Anterior cingulate cortex (tissue), 58 donors: ENCODE measurements at regions not wholly inside any gene's neighbourhood (a gene's known extent, or its start where the extent isn't known, plus 50 kb on each side); places are given as distances from the start of the nearest gene placed in this dataset.
"Not testable (repeated sequence)": the region's sequence is repeated elsewhere in the genome, so short reads cannot be mapped to it uniquely, and the experiment has no call there.

ENCODE experiments used
- DNase-seq, 58 donors: peaks; one replicate each; lab custom pipeline; 2025; lab: John Stamatoyannopoulos, UW

- DNase-seq = no peak
Observed at GRCh38 chr4:123127875-123128274, 205.5 kb upstream of the NUDT6 start.

- DNase-seq = no peak
Observed at GRCh38 chr4:123133397-123134050, 211.1 kb upstream of the NUDT6 start.

DNA sequence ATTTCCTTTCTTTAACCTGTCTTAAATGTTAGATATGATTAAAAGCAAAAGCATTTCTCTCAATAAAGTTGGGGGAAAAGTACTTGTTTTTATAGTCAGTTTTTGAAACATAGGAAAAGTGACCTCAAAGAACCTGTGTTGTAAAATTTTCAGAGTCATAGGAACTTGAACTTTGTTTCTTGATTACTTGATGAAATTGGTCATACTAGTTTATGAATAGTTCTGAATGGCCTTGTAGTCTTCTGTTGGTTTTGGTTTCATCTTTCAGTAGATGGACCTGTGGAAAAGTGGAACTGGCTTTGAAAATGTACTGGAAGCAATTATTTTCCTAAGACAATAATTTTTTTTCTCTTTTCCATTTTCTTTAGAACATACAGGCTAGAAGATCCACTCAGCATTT is 222.2 kb upstream of the NUDT6 start:
- DNase-seq = no peak

- DNase-seq = no peak
Observed at GRCh38 chr4:123158576-123158975, 236.2 kb upstream of the NUDT6 start.

GRCh38 chr4:123159479-123159878 is 237.1 kb upstream of the NUDT6 start:
- DNase-seq = no peak

- no peak for DNase-seq
Observed at GRCh38 chr4:123162859-123163258, 233.7 kb upstream of the SPRY1 start.

- DNase-seq = no peak
Observed at GRCh38 chr4:123163501-123163900, 233.1 kb upstream of the SPRY1 start.

DNA sequence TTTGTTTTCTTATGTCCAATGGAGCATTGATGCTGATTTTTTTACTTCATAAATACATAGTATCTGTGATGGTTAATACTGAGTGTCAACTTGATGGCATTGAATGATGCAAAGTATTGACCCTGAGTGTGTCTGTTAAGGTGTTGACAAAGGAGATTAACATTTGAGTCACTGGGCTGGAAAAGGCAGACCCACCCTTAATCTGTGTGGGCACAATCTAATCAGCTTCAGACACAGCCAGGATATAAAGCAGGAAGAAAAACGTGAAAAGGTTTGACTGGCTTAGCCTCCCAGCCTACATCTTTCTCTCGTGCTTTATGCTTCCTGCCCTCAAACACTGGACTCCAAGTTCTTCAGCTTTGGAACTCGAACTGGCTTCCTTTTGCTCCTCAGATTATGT is 230.6 kb upstream of the SPRY1 start:
- DNase-seq = no peak

DNA sequence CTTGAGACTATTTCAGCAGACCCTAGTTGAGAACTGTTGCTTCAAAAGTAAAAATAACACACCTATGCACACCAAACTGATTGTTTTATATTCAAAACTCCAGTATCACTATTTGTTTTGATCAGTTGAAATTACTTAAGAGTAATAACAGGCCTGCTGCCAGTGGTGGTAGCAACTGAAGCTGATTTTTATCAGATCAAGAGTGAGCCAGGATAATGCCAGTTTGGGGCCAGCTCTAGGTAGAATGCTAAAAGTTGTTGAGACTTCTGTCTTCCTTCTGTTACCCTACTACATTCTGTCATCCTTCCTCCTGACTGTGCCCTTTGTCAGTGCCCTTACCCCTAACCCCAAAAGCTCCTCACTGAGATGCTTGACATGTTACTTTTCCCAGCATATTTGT is 228.7 kb upstream of the SPRY1 start:
- no peak for DNase-seq

DNA sequence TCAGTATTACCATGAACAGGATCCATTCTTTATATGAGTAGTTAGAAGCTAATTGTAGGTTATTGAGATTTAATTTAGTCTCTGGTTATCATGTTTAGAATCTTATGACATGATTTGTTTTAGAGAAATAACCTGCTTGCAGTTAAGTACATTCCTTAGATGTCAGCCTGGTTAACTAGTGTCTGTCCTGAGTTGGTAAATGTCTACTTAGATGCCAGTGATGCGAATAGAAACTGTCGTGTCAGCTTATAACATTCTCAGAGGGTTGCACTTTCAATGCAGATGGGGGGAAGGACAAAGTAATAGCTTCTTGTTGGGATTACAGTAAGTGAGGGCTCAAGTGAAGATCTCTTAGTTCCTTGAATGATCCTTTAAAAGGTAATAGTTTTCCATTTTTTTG is 227.8 kb upstream of the SPRY1 start:
- no peak for DNase-seq

GRCh38 chr4:123170843-123171242 is 225.8 kb upstream of the SPRY1 start:
- no peak for DNase-seq

- no peak for DNase-seq
Observed at GRCh38 chr4:123176605-123177004, 220.0 kb upstream of the SPRY1 start.

- DNase-seq = no peak
Observed at GRCh38 chr4:123182289-123182688, 214.3 kb upstream of the SPRY1 start.

DNA sequence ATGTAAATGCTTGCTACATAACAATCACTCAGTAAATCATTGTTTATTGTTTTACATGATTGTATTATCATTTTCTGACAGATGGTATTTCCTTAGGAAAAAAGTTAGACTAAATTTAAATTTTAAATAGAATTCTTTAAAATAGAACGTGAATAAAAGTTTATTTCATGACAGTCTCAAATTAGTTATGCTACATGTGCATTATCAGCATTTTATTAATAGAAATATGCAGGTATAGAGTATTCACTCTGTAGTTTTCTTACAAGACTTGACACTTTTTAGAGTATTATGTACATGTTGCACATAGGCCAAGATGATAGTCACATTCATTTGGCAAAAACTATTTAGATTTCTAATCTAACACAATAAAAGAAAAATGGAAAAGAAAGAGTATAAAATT is 213.3 kb upstream of the SPRY1 start:
- no peak for DNase-seq

DNA sequence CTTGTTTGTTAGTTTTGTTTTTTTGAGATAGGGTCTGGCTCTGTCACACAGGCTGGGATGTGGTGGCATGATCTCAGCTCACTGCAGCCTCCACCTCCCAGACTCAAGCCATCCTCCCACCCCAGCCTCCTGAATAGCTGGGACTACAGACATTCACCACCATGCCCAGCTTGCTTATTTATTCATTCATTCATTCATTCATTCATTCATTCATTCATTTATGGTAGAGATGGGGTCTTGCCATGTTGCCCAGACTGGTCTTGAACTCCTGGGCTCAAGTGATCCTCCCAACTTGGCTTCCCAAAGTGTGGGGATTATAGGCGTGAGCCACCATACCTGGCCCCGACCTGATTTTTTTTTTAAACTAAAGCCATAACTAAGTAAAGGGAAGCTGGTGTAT is 212.8 kb upstream of the SPRY1 start:
- DNase-seq = not testable (repeated sequence)

- DNase-seq = no peak
Observed at GRCh38 chr4:123186731-123187130, 209.9 kb upstream of the SPRY1 start.

- DNase-seq = no peak
Observed at GRCh38 chr4:123190176-123190575, 206.4 kb upstream of the SPRY1 start.

- DNase-seq = no peak
Observed at GRCh38 chr4:123191728-123192127, 204.9 kb upstream of the SPRY1 start.

GRCh38 chr4:123193802-123194367 is 202.7 kb upstream of the SPRY1 start:
- DNase-seq = no peak

- DNase-seq = no peak
Observed at GRCh38 chr4:123198706-123199105, 197.9 kb upstream of the SPRY1 start.

DNA sequence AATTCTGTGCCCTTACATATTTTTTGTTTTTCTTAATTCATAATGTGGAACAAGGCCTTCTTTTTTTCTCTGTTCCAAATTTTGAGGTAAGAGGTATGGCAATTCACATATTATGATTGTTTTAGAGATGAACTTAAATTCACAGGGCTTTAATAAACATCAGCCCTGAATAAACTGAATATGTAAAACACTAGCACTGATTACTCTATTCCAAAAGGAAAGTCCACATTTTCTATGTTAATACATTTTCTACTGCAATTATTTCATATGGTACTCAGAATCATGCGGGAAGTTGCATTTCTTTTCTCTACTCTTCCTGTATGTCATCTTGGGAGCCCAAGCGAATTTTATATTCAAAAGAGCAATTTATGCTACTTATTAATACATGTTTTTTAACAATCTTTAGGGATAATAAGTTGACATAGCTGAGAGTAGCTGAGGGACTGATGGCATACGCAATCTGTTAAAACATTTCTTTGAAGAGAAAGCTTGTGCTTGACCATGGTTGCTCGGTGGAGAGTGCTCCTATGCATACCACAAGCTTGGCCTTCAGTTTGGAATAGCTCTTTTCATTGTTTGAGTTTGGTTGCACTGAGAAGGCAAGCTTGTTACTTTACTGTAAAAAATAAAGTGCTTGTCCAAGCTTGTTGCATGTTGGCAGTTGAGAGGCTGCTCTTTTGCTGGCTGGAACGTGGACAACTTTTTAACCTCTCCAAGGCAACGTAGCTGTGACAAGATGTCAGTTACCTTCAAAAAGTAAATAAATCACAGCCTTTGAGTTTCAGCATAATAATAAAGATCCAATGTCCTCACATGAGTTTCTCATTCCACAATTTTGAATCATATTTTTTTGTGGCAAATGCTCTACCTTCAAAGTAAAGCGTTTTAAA is 196.3 kb upstream of the SPRY1 start:
- DNase-seq = no peak

DNA sequence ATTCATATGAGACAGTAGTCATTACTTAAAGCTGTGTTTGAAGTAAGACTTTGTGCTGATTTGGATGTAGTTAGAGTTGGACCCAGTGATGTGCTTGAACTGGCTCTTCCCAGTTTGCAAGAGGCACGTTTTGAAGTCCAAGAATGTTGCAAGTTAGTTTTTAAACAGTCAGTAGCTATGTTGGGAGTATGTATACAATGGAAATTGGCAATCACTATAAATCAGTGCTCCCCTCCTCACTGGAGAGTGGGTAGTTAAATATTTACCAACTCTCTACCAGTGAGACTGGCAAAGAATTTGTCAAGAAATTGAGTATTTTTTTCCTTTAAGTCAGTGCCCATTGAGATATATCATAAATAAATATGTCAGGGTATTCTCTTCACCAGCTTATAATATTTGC is 191.9 kb upstream of the SPRY1 start:
- no peak for DNase-seq
